SK-N-MC (cell line): ENCODE measurements at regions not wholly inside any gene's neighbourhood (a gene's known extent, or its start where the extent isn't known, plus 50 kb on each side); places are given as distances from the start of the nearest gene placed in this dataset.

Source experiments
- DNase-seq: peaks from one replicate; pipeline ENCODE4 v3.0.0-alpha.2; 2011; ENCODE audit warnings: low read depth, low spot score
- H3K27ac ChIP-seq: fragments of 200-600 bp; sonication (generic); 2 replicates; pipeline ENCODE4 v1.5.1; 2016; ENCODE audit warnings: mixed run types
- H3K36me3 ChIP-seq: fragments of 200-600 bp; sonication (generic); 2 replicates; pipeline ENCODE4 v1.6.1; 2017; ENCODE audit warnings: antibody characterized with exemption, low read length, mixed read lengths; ENCODE audit not compliant: insufficient read depth
- H3K4me3 ChIP-seq: fragments of 200-600 bp; sonication (generic); 2 replicates; pipeline ENCODE4 v1.5.1; 2016
- H3K9ac ChIP-seq: fragments of 200-600 bp; sonication (generic); 2 replicates; pipeline ENCODE4 v1.8.0; 2017; ENCODE audit warnings: mixed run types, mixed read lengths; ENCODE audit not compliant: insufficient read length
- H3K9me3 ChIP-seq: fragments of 200-600 bp; sonication (generic); 2 replicates; pipeline ENCODE4 v1.6.1; 2017; ENCODE audit warnings: low read depth, mild to moderate bottlenecking, antibody characterized with exemption, low read length, moderate library complexity, mixed read lengths
- EZH2 ChIP-seq: fragments of 200-600 bp; sonication (generic); IDR thresholded peaks from one replicate; pipeline ENCODE4 v1.6.1; 2017; ENCODE audit warnings: antibody characterized with exemption
- FOXP2 ChIP-seq: optimal IDR thresholded peaks from 2 replicates; pipeline ENCODE3; 2011; ENCODE audit warnings: mild to moderate bottlenecking, moderate library complexity; ENCODE audit not compliant: insufficient read depth; ENCODE audit errors: extremely low read length, control extremely low read depth
- POLR2AphosphoS5 ChIP-seq: IDR thresholded peaks from 2 replicates; pipeline ENCODE4 v1.6.1; 2012; ENCODE audit warnings: mild to moderate bottlenecking, low read depth, low read length, borderline replicate concordance

- H3K36me3 ChIP-seq, result no peaks in the 10 kb centered on the region
- no peak overlapping the region for H3K9ac ChIP-seq
- H3K4me3 ChIP-seq, result no peak overlapping the region
- no peak for DNase-seq
- H3K27ac ChIP-seq, result no peak overlapping the region
- H3K9me3 ChIP-seq, result no peaks in the 10 kb centered on the region
- TF ChIP-seq EZH2 (no peak), FOXP2 (no peak)
Observed at GRCh38 chr11:24043842-24044241, 453.0 kb upstream of the LUZP2 start.

- Histone ChIP-seq H3K9ac (no peak overlapping the region), H3K27ac (no peak overlapping the region), H3K9me3 (no peaks in the 10 kb centered on the region), H3K36me3 (no peaks in the 10 kb centered on the region), H3K4me3 (no peak overlapping the region)
- DNase-seq, result no peak
- TF ChIP-seq POLR2AphosphoS5, result no peak
- no peak for TF ChIP-seq FOXP2
- TF ChIP-seq EZH2, result no peak
Observed at GRCh38 chr11:24046731-24047130, 450.1 kb upstream of the LUZP2 start.

GRCh38 chr11:24056051-24056450 lies 440.8 kb upstream of the LUZP2 start:
- no peak for TF ChIP-seq EZH2
- TF ChIP-seq FOXP2, result no peak
- no peak for TF ChIP-seq POLR2AphosphoS5

GRCh38 chr11:24060125-24060524 lies 436.7 kb upstream of the LUZP2 start:
- H3K9ac ChIP-seq, result no peak overlapping the region
- H3K4me3 ChIP-seq, result no peak overlapping the region
- TF ChIP-seq EZH2, result no peak
- no peak for TF ChIP-seq POLR2AphosphoS5
- TF ChIP-seq FOXP2, result no peak
- H3K36me3 ChIP-seq, result no peaks in the 10 kb centered on the region
- H3K9me3 ChIP-seq, result no peaks in the 10 kb centered on the region
- DNase-seq, result no peak
- H3K27ac ChIP-seq, result no peak overlapping the region

More at GRCh38 chr11:24056051-24056450, 440.8 kb upstream of the LUZP2 start:
- no peak for DNase-seq
- H3K27ac ChIP-seq, result no peak overlapping the region
- no peak overlapping the region for H3K4me3 ChIP-seq
- H3K9ac ChIP-seq, result no peak overlapping the region
- H3K9me3 ChIP-seq, result no peaks in the 10 kb centered on the region
- no peaks in the 10 kb centered on the region for H3K36me3 ChIP-seq

DNA sequence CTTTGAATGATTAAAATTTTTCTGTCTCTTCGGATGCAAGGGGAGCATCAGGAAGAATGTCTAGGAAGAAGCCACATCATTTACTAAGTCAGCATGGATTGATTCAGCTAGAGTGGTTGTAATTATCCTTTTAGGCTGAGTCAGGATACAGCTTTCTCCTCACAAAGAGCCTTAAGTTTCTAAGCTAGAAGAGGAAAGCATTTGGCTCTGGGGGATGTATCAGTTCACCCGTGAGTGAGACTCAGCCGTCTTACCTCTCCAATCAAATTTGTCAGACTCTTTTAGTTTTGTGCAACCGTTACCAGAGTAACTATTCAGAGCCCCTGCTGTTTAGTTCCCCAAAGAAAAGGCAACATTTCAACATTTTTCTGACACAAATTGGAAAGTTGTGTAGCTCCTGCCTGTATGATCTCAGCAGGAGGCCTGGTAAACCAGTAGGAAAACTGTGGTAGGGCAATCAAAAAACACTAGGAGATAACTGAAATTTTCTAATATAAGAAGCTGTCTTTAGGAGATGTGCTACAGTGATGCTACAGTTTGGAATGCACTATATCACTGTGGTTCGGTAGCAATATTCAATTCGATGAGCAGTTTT lies 432.4 kb upstream of the LUZP2 start:
- no peak for TF ChIP-seq EZH2
- no peak for TF ChIP-seq FOXP2
- no peak for TF ChIP-seq POLR2AphosphoS5
- Histone ChIP-seq H3K9ac (no peak overlapping the region), H3K4me3 (no peak overlapping the region), H3K9me3 (no peaks in the 10 kb centered on the region), H3K36me3 (no peaks in the 10 kb centered on the region), H3K27ac (no peak overlapping the region)
- no peak for DNase-seq

DNA sequence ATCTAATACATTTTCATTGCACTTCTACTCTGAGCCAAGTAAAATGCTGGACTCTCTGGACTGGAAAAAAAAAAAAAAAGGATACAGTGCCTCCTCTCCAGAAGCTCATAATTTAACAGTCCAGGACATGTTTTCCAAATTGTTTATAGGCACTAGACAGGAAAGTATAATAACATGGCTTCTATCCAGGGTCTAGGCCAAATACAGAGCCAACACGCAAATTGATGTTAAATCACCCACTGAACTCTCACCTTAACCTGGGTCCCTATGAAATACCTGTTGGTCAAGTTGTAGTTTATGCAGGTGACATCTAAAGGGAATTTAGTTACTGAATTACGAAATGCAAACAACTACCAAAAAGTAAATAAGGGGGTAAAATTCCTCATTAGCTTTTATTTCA lies 428.7 kb upstream of the LUZP2 start:
- TF ChIP-seq FOXP2 (no peak), EZH2 (no peak), POLR2AphosphoS5 (no peak)
- Histone ChIP-seq H3K36me3 (no peaks in the 10 kb centered on the region), H3K9ac (no peak overlapping the region), H3K9me3 (no peaks in the 10 kb centered on the region), H3K27ac (no peak overlapping the region), H3K4me3 (no peak overlapping the region)
- DNase-seq, result no peak

DNA sequence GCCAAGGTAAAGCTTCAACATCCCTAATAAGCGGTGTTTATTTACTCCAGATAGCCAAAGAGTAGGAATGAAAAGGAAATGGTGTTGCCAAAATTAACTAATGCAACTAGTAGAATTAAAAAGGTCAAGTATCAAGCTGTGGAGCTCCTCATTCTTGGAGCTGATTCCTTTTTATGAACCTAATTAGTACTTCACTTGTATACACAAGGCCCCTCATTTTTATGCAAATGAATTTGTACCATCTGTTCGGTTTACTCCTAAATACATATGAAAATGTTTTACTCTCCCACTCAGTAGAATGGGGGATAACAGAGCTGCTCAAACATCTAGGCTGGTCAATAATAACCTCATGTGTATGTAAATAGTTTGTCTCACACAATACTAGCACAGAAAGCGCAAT lies 426.4 kb upstream of the LUZP2 start:
- Histone ChIP-seq H3K36me3 (no peaks in the 10 kb centered on the region), H3K9me3 (no peaks in the 10 kb centered on the region), H3K9ac (no peak overlapping the region), H3K27ac (no peak overlapping the region), H3K4me3 (no peak overlapping the region)
- no peak for DNase-seq
- TF ChIP-seq EZH2, result no peak
- no peak for TF ChIP-seq POLR2AphosphoS5
- TF ChIP-seq FOXP2, result no peak

DNA sequence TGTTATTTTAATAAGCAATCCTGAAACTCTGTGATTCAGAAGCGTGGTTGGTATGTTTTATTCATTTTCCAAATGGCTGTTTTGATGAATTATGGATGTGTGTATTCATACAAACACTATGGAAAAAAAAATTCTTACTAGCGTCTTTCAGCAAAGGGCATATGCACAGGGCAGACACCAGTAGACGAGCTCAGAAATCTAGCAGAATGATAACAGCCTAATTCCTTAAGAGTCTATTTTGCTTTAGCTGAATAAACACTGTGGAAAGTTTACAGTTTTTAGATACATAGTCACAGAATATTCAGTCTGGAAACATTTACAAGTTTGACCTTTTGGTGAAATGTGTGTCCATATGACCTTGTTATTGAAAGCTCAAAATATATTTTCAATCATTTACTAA lies 418.8 kb upstream of the LUZP2 start:
- no peak for TF ChIP-seq POLR2AphosphoS5
- no peak for TF ChIP-seq FOXP2
- TF ChIP-seq EZH2, result no peak
- no peak for DNase-seq
- Histone ChIP-seq H3K9ac (no peak overlapping the region), H3K4me3 (no peak overlapping the region), H3K36me3 (no peaks in the 10 kb centered on the region), H3K27ac (no peak overlapping the region), H3K9me3 (no peaks in the 10 kb centered on the region)

DNA sequence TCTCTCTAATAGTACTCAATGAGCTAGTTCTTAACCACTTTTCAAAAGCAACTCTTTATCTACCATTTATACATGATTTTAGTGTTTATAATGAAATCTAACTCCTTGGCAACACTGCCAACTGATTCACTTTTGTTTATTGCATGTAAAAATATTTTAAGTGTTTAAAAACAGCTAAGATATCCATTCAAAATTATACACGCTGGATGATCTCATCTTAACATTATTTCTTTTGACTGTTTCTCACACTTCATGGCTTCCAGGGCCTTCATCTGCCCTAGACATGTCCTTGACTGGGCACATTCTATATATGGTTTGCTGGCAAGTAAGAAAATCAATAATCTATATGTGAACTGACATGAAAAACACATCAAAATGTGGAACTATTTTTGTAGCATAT lies 414.6 kb upstream of the LUZP2 start:
- H3K9ac ChIP-seq, result no peak overlapping the region
- H3K4me3 ChIP-seq, result no peak overlapping the region
- DNase-seq, result no peak
- no peaks in the 10 kb centered on the region for H3K36me3 ChIP-seq
- no peak overlapping the region for H3K27ac ChIP-seq
- TF ChIP-seq EZH2 (no peak), FOXP2 (no peak), POLR2AphosphoS5 (no peak)
- no peaks in the 10 kb centered on the region for H3K9me3 ChIP-seq
